ENCODE measurements at regions not wholly inside any gene's neighbourhood (a gene's known extent, or its start where the extent isn't known, plus 50 kb on each side); places are given as distances from the start of the nearest gene placed in this dataset.

DNA sequence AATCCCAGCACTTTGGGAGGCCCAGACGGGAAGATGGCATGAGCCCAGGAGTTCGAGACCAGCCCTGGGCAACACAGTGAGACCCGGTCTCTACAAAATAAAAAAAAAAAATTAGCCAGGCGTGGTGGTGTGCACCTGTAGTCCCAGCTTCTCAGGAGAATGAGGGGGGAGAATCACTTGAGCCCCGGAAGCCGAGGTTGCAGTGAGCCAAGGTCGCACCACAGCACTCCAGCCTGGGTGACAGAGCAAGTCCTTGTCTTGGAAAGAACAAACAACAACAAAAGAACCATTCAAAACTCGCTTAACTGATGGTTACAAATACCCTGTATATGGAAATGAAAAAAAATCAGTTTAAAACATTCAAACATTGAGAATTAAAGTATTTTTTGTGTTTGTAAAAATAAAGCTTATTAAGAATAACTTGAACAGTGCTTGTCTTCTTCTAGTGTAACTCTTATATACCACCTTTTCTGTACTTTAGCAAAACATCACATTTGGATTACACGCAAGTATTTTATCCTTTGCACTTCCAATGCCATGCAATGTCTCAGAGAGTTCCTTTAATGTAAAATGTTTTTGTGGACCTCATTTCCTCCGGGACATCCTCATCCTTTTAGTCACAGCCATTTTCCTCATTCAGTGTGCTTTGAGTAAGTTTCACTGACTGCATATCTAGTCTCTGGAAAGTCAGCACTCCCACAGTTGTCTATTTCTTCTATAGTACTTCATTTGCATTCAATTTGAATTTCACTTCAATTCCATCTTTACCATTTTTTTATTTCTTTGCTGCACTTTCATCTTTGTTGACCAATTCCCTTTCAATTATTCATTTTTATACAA is 113.0 kb upstream of the GOLGA8J start:
- H3K4ac ChIP-seq (replicated peaks; ENCODE audit: insufficient read length, low read depth, low read length) = no peak overlapping the region
- no peak overlapping the region for H4K8ac ChIP-seq (ENCODE audit: extremely low read depth, insufficient read depth, low read length)
- 0 out of 4 replicates have a peak, but pooled peaks cover 0 to 5% of the 10 kb centered on the region in 2 experiments for H3K9me3 ChIP-seq (ENCODE audit: insufficient read depth in 2 of 2, low read depth in 1 of 2, low read length in 1 of 2)
- no peaks in the 10 kb centered on the region for H3K36me3 ChIP-seq (ENCODE audit: control insufficient read depth in 2 of 4, insufficient read depth in 4 of 4, low read length in 3 of 4)
- H2BK15ac ChIP-seq (ENCODE audit: low read length) = no peak overlapping the region
- H3K4me3 ChIP-seq (ENCODE audit: extremely low read depth in 1 of 4, insufficient read depth in 2 of 4, low read depth in 3 of 4, low read length in 4 of 4) = no peak overlapping the region
- no peak for DNase-seq (ENCODE audit: low read depth in 1 of 2, low spot score in 2 of 2)
- H2BK20ac ChIP-seq (ENCODE audit: low read length) = no peak overlapping the region
- no peaks in the 10 kb centered on the region for H3K79me2 ChIP-seq (ENCODE audit: control insufficient read depth in 1 of 2, insufficient read depth in 2 of 2, low read length in 2 of 2)
- POLR2A ChIA-PET (ENCODE audit: partially characterized antibody) = interaction anchor here (0.6 kb wide), 1 partner anchor 9 kb away, joined by 5 read pairs; no protein-coding TSS in a partner anchor
- H2BK12ac ChIP-seq (ENCODE audit: low read depth, low read length) = no peak overlapping the region
- no peak overlapping the region for H3K23ac ChIP-seq (ENCODE audit: insufficient read length)
- H2AK5ac ChIP-seq (ENCODE audit: low read depth, low read length) = no peak overlapping the region
- no peak overlapping the region for H3K14ac ChIP-seq (ENCODE audit: insufficient read length)
- H2BK120ac ChIP-seq (replicated peaks; ENCODE audit: low read depth, low read length) = no peak overlapping the region
- H3K4me1 ChIP-seq (replicated peaks in 1 of 4; ENCODE audit: control insufficient read depth in 3 of 4, insufficient read depth in 4 of 4, low read length in 3 of 4) = peaks cover 0 to 6% (median under 1%) of the 10 kb centered on the region in 4 experiments; a peak in 2 of 7 replicates
- H4K20me1 ChIP-seq (replicated peaks in 1 of 2; ENCODE audit: control insufficient read depth in 1 of 2, insufficient read depth in 2 of 2, low read length in 2 of 2) = no peaks in the 10 kb centered on the region
- peak overlapping the region in 1 of 2 experiments; percentile 62; a peak in 1 of 4 replicates for H3K4me2 ChIP-seq (ENCODE audit: insufficient read depth in 1 of 2, low read depth in 2 of 2, low read length in 2 of 2)
- no peak overlapping the region for H3K56ac ChIP-seq (replicated peaks; ENCODE audit: insufficient read length, low read depth, low read length)
- no peak overlapping the region for H2AFZ ChIP-seq (ENCODE audit: low read length)
- no peaks in the 10 kb centered on the region; the same call in 1 of the 2 replicates for H3K23me2 ChIP-seq (ENCODE audit: low read depth, low read length)
- H2BK5ac ChIP-seq (ENCODE audit: low read depth, low read length) = no peak overlapping the region
- no peak for FAIRE-seq
- H3K79me1 ChIP-seq (ENCODE audit: low read depth, low read length) = no peaks in the 10 kb centered on the region
- H3K27ac ChIP-seq (ENCODE audit: low read depth, low read length) = no peak overlapping the region
- 90% methylated on average over 10 of the region's 10 CpGs; no CpG with 5 or more reads in 1 of the 2 experiments for WGBS, 2 experiments (ENCODE audit: extremely low coverage in 1 of 2, insufficient coverage in 1 of 2, insufficient read length in 1 of 2, insufficient replicate concordance in 2 of 2, low coverage in 1 of 2, low lambda C conversion rate in 2 of 2, missing lambda C conversion rate in 1 of 2)
- H3K18ac ChIP-seq (ENCODE audit: extremely low read depth, low read length) = no peak overlapping the region
- no peak overlapping the region for H4K5ac ChIP-seq (ENCODE audit: insufficient read length, low read depth, low read length)
- no peak overlapping the region for H3K9ac ChIP-seq (replicated peaks in 1 of 4; ENCODE audit: extremely low read depth in 1 of 4, low read depth in 3 of 4, low read length in 3 of 4)
- H3K27me3 ChIP-seq (replicated peaks in 1 of 4; ENCODE audit: control insufficient read depth in 3 of 4, extremely low read depth in 1 of 4, insufficient read depth in 3 of 4, low read length in 3 of 4) = peaks cover 16 to 34% (median 26%) of the 10 kb centered on the region in 4 experiments
- H4K91ac ChIP-seq (replicated peaks; ENCODE audit: insufficient read length, low read length) = no peak overlapping the region
- CTCF ChIA-PET (ENCODE audit: partially characterized antibody) = interaction anchor here (1.0 to 1.5 kb wide), 2 partner anchors 15 to 277 kb away, joined by 3 read pairs; no protein-coding TSS in a partner anchor
- TF ChIP-seq SIRT6 (IDR thresholded peaks at IDR 0.05; ENCODE audit: low read length) (no peak), YY1 (IDR thresholded peaks at IDR 0.05; ENCODE audit: low read depth, low read length) (no peak), JUND (IDR thresholded peaks at IDR 0.05; ENCODE audit: low read length) (no peak), CREB1 (IDR thresholded peaks at IDR 0.05) (no peak), CHD1 (IDR thresholded peaks at IDR 0.05; ENCODE audit: low read depth, low read length) (no peak), SRF (IDR thresholded peaks at IDR 0.05; ENCODE audit: low read depth, low read length) (no peak), RNF2 (IDR thresholded peaks at IDR 0.05; ENCODE audit: borderline replicate concordance, low read depth, low read length, missing control alignments, poor library complexity, severe bottlenecking) (no peak), CBX5 (IDR thresholded peaks at IDR 0.05; ENCODE audit: low read depth, low read length) (no peak), GABPA (IDR thresholded peaks at IDR 0.05; ENCODE audit: borderline replicate concordance, insufficient read depth, low read length) (no peak), TCF12 (IDR thresholded peaks at IDR 0.05; ENCODE audit: low read depth, low read length) (no peak), USF2 (IDR thresholded peaks at IDR 0.05; ENCODE audit: low read length) (no peak)
